DMS53 treated with DMSO at 0.1 percent for 48 hours (cell line): ENCODE measurements at regions not wholly inside any gene's neighbourhood (a gene's known extent, or its start where the extent isn't known, plus 50 kb on each side); places are given as distances from the start of the nearest gene placed in this dataset.

Experiments
- DNase-seq: peaks from one replicate; lab custom pipeline; 2025; ENCODE audit not compliant: unreplicated experiment; lab: John Stamatoyannopoulos, UW

- DNase-seq: no peak
These were observed 110.2 kb upstream of the ISL1 start for GRCh38 chr5:51273021-51273420.

- DNase-seq: no peak
These were observed 109.4 kb upstream of the ISL1 start for GRCh38 chr5:51273871-51274270.

- DNase-seq: no peak
These were observed 107.8 kb upstream of the ISL1 start for GRCh38 chr5:51275428-51275827.

GRCh38 chr5:51276250-51276649 lies 107.0 kb upstream of the ISL1 start:
- no peak for DNase-seq

- DNase-seq: no peak
These were observed 104.7 kb upstream of the ISL1 start for GRCh38 chr5:51278539-51278938.

- no peak for DNase-seq
These were observed 103.1 kb upstream of the ISL1 start for GRCh38 chr5:51279983-51280706.

- no peak for DNase-seq
These were observed 97.2 kb upstream of the ISL1 start for GRCh38 chr5:51286046-51286445.

- DNase-seq: no peak
These were observed 80.9 kb upstream of the ISL1 start for GRCh38 chr5:51302343-51302742.

GRCh38 chr5:51326844-51327243 lies 56.4 kb upstream of the ISL1 start:
- DNase-seq: no peak
